ENCODE measurements at regions not wholly inside any gene's neighbourhood (a gene's known extent, or its start where the extent isn't known, plus 50 kb on each side); places are given as distances from the start of the nearest gene placed in this dataset.
A peak's percentile ranks its signal among the peaks of the same experiment; 100 is the strongest.

DNA sequence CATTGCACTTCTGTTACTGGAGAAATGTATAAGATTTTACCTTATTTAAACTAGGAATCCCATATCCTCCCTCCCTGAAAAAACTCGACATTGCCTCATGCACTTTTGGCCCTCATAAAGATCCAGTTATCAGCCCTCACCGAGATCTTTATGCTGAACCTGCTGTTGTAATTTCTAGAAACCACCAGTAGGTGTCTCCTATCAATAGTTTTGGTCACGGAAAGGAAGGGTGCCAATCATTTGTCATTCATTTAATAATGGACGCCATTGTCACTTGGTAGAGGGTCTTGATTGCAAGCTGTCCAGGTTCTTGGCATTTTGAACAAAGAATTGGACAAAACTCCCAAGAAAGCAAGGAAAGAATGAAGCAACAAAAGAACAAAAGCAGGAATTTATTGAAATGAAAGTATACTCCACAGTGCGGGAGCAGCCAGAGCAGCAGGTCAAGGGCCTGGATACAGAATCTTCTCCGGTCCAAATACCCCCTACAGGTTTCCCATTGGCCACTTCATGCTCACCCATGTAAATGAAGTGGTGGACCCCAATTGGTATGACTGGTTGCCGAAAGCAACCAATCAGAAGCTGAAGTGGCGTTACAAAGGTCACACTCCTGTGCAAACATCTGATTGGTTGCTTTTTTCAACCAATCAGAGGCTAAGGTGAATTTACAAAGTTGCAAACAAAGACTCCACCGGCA lies 524.3 kb downstream of the PSAT1 start:
- H3K9me3 Mint-ChIP-seq: peaks cover 9% of the 10 kb centered on the region
- peak; percentile 47 for DNase-seq (ENCODE audit: low spot score)
- H3K36me3 ChIP-seq: no peaks in the 10 kb centered on the region

DNA sequence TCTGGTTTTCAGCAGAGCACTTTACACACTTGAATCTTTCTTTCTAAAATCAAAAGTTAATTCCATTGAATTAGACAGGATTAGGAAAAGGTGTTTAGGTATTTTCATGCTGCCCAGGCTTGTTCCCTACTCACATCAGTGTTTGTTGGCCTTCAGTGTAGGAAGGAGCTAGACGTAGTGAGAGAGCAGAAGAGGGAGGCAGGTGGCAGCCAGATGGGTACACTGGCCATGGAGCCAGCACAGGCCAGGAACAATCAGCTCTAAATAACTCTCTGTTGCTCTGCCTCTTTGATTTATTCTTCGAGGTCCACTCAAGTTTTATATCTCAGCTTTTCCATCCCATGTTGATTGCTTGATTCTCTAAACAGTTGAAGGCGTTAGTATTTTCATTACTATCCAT lies 529.6 kb downstream of the PSAT1 start:
- Histone ChIP-seq H3K4me3 (no peak overlapping the region), H3K4me2 (no peak overlapping the region), H3K27me3 (no peaks in the 10 kb centered on the region), H3K79me2 (ENCODE audit: low read depth) (no peaks in the 10 kb centered on the region), H3K27ac (no peak overlapping the region), H3K9ac (no peak overlapping the region), H3K4me1 (no peaks in the 10 kb centered on the region), H4K20me1 (ENCODE audit: low read depth) (no peaks in the 10 kb centered on the region), H3K36me3 (no peaks in the 10 kb centered on the region), H2AFZ (replicated peaks) (no peak overlapping the region), H3K9me3 (ENCODE audit: low read depth) (no peaks in the 10 kb centered on the region), H3F3A (ENCODE audit: low read depth) (peaks cover 2% of the 10 kb centered on the region)
- Mint-ChIP-seq H3K27ac (no peak overlapping the region), H3K4me1 (no peaks in the 10 kb centered on the region), H3K9me3 (peaks cover 3% of the 10 kb centered on the region), H3K4me3 (no peak overlapping the region), H3K36me3 (no peaks in the 10 kb centered on the region), H3K27me3 (ENCODE audit: insufficient read depth, low read depth) (peaks cover 4% of the 10 kb centered on the region)
- no peak for DNase-seq (ENCODE audit: low spot score)
- no peak for TF ChIP-seq EZH2phosphoT487 (IDR thresholded peaks at IDR 0.05)
- no peak for TF ChIP-seq EZH2 (IDR thresholded peaks at IDR 0.05)
- TF ChIP-seq CTCF (IDR thresholded peaks at IDR 0.05): no peak

More for the DNA sequence above, 524.3 kb downstream of the PSAT1 start:
- Mint-ChIP-seq H3K4me1 (no peaks in the 10 kb centered on the region), H3K4me3 (no peak overlapping the region), H3K27ac (no peak overlapping the region), H3K27me3 (ENCODE audit: insufficient read depth, low read depth) (peaks cover 5% of the 10 kb centered on the region), H3K36me3 (no peaks in the 10 kb centered on the region)
- Histone ChIP-seq H3K9me3 (ENCODE audit: low read depth) (no peaks in the 10 kb centered on the region), H3K27me3 (no peaks in the 10 kb centered on the region), H3K79me2 (ENCODE audit: low read depth) (no peaks in the 10 kb centered on the region), H3K4me1 (no peaks in the 10 kb centered on the region), H2AFZ (replicated peaks) (no peak overlapping the region), H3F3A (ENCODE audit: low read depth) (no peaks in the 10 kb centered on the region), H3K27ac (no peak overlapping the region), H3K4me3 (no peak overlapping the region), H4K20me1 (ENCODE audit: low read depth) (no peaks in the 10 kb centered on the region), H3K9ac (no peak overlapping the region), H3K4me2 (no peak overlapping the region)
- TF ChIP-seq CTCF (IDR thresholded peaks at IDR 0.05) (peak; percentile 77), EZH2phosphoT487 (IDR thresholded peaks at IDR 0.05) (no peak)

- Mint-ChIP-seq H3K36me3 (no peaks in the 10 kb centered on the region), H3K4me3 (no peak overlapping the region), H3K27me3 (ENCODE audit: insufficient read depth, low read depth) (peaks cover 7% of the 10 kb centered on the region), H3K27ac (no peak overlapping the region), H3K4me1 (no peaks in the 10 kb centered on the region), H3K9me3 (peaks cover 3% of the 10 kb centered on the region)
- DNase-seq (ENCODE audit: low spot score): no peak
- H3K9me3 ChIP-seq (ENCODE audit: low read depth): no peaks in the 10 kb centered on the region
- H3F3A ChIP-seq (ENCODE audit: low read depth): peaks cover 2% of the 10 kb centered on the region
- no peaks in the 10 kb centered on the region for H4K20me1 ChIP-seq (ENCODE audit: low read depth)
- H3K4me2 ChIP-seq: no peak overlapping the region
- no peaks in the 10 kb centered on the region for H3K27me3 ChIP-seq
- no peaks in the 10 kb centered on the region for H3K36me3 ChIP-seq
- no peak for TF ChIP-seq EZH2phosphoT487 (IDR thresholded peaks at IDR 0.05)
- no peak for TF ChIP-seq CTCF (IDR thresholded peaks at IDR 0.05)
- no peak for TF ChIP-seq EZH2 (IDR thresholded peaks at IDR 0.05)
- no peak overlapping the region for H3K27ac ChIP-seq
- H3K9ac ChIP-seq: no peak overlapping the region
- H3K4me3 ChIP-seq: no peak overlapping the region
- no peaks in the 10 kb centered on the region for H3K4me1 ChIP-seq
- no peaks in the 10 kb centered on the region for H3K79me2 ChIP-seq (ENCODE audit: low read depth)
- H2AFZ ChIP-seq (replicated peaks): no peak overlapping the region
Measured at GRCh38 chr9:78828521-78828920, 531.6 kb downstream of the PSAT1 start.
